K562 (cell line): ENCODE measurements at regions not wholly inside any gene's neighbourhood (a gene's known extent, or its start where the extent isn't known, plus 50 kb on each side); places are given as distances from the start of the nearest gene placed in this dataset.
A peak's percentile ranks its signal among the peaks of the same experiment; 100 is the strongest.

Source experiments
- ATAC-seq: fragments of 200-7000 bp; cut with Tn5 transposase; 3 replicates; pipeline ENCODE4 v1.9.1; 2020; ENCODE audit warnings: moderate library complexity
- BruUV-seq: library from RNA; stranded (reverse); fragments of 400-500 nt; replicated peaks from 2 replicates; lab custom pipeline; 2021; lab: Mats Ljungman, UMichigan
- CTCF ChIA-PET: fragments of 300-600 bp; formaldehyde crosslinking; extraction: SDS; loops from one replicate; lab custom pipeline; 2021; ENCODE audit warnings: low intra/inter-chr PET ratio; lab: Yijun Ruan, JAX
- POLR2A ChIA-PET: fragments of 300-600, 350-650 bp; sonication (Branson Sonifier 250); formaldehyde crosslinking; extraction: SDS; loops from one replicate; lab custom pipeline; 2021; ENCODE audit warnings: antibody characterized with exemption, inconsistent platforms; lab: Yijun Ruan, JAX
- DNase-seq, 4 experiments: peaks; one replicate each; pipeline versions ENCODE4 v3.0.0 to v3.0.0-alpha.2; 2011 to 2018; ENCODE audit warnings: low spot score in 3 of 4, mixed read lengths in 3 of 4; ENCODE audit errors: extremely low read depth in 1 of 4
- FAIRE-seq: peaks from 2 replicates; lab custom pipeline; 2011; peaks lifted over from hg19 to GRCh38; lab: Jason Lieb, UNC
- H2AFZ ChIP-seq: 2 replicates; pipeline ENCODE4 v1.6.0; 2011; ENCODE audit warnings: low read depth, low read length, control low read depth, inconsistent platforms
- H3K27ac ChIP-seq: fragments of 200-600 bp; 3 replicates; pipeline ENCODE4 v1.8.0; 2011; ENCODE audit warnings: low read depth, mild to moderate bottlenecking, control low read depth, inconsistent platforms, low read length, moderate library complexity, mixed read lengths; ENCODE audit errors: extremely low read depth
- H3K27me3 ChIP-seq, 2 experiments: fragments of 300-600 bp in 1 of 2; 2 replicates in 1 of 2; 3 replicates in 1 of 2; pipeline versions ENCODE4 v1.6.0 to v1.8.0; 2011; ENCODE audit warnings: inconsistent platforms in 2 of 2, low read length in 2 of 2, mild to moderate bottlenecking in 1 of 2, mixed read lengths in 1 of 2, moderate library complexity in 1 of 2; ENCODE audit not compliant: control insufficient read depth in 2 of 2, insufficient read depth in 2 of 2
- H3K36me3 ChIP-seq: fragments of 300-600 bp; 3 replicates; pipeline ENCODE4 v1.8.0; 2011; ENCODE audit warnings: mild to moderate bottlenecking, low read length, inconsistent platforms; ENCODE audit not compliant: control insufficient read depth, insufficient read depth
- H3K4me1 ChIP-seq, 2 experiments: fragments of 200-600 bp in 1 of 2; replicated peaks in 1 of 2; 2 replicates in 1 of 2; 3 replicates in 1 of 2; pipeline versions ENCODE4 v1.5.1 to v1.8.0; 2011; ENCODE audit warnings: inconsistent platforms in 2 of 2, low read length in 2 of 2, mild to moderate bottlenecking in 1 of 2, mixed read lengths in 1 of 2, moderate library complexity in 1 of 2; ENCODE audit not compliant: control insufficient read depth in 2 of 2, insufficient read depth in 2 of 2
- H3K4me2 ChIP-seq: 2 replicates; pipeline ENCODE4 v1.6.1; 2011; ENCODE audit warnings: low read length, control low read depth, inconsistent platforms, mixed read lengths; ENCODE audit not compliant: insufficient read depth
- H3K4me3 ChIP-seq: fragments of 200-600 bp; sonication (generic), shearing (Covaris generic); 2 replicates; pipeline ENCODE4 v1.5.1; 2016; ENCODE audit warnings: control low read depth, inconsistent platforms
- H3K79me2 ChIP-seq: fragments of 200-600 bp; 3 replicates; pipeline ENCODE4 v1.8.0; 2011; ENCODE audit warnings: low read length, inconsistent platforms; ENCODE audit not compliant: control insufficient read depth, insufficient read depth
- H3K9ac ChIP-seq, 2 experiments: 2 replicates each; pipeline versions ENCODE4 v1.6.0 to v1.6.1; 2011; ENCODE audit warnings: low read depth in 2 of 2, low read length in 2 of 2, control low read depth in 1 of 2, inconsistent platforms in 1 of 2, mild to moderate bottlenecking in 1 of 2, mixed read lengths in 1 of 2; ENCODE audit not compliant: insufficient read depth in 1 of 2
- H3K9me1 ChIP-seq: one replicate; pipeline ENCODE4 v1.6.0; 2011; ENCODE audit warnings: inconsistent platforms, mild to moderate bottlenecking, low read length, moderate library complexity; ENCODE audit not compliant: control insufficient read depth, insufficient read depth
- H3K9me3 ChIP-seq: replicated peaks from 2 replicates; pipeline ENCODE4 v1.5.1; 2011; ENCODE audit warnings: low read depth, low read length, inconsistent platforms; ENCODE audit not compliant: control insufficient read depth, insufficient read depth
- H4K20me1 ChIP-seq: replicated peaks from 2 replicates; pipeline ENCODE4 v1.6.1; 2011; ENCODE audit warnings: low read length, inconsistent platforms, mixed read lengths; ENCODE audit not compliant: control insufficient read depth, insufficient read depth
- BMI1 ChIP-seq: fragments of 150-350 bp; IDR thresholded peaks from 2 replicates; pipeline ENCODE4 v1.6.1; 2014; ENCODE audit warnings: low read length
- C11orf30 ChIP-seq: fragments of 450-650 bp; IDR thresholded peaks from 2 replicates; pipeline ENCODE4 v1.6.1; 2016; ENCODE audit warnings: low read depth, mild to moderate bottlenecking
- DACH1 ChIP-seq: fragments of 450-650 bp; IDR thresholded peaks from 2 replicates; pipeline ENCODE4 v1.6.1; 2018; ENCODE audit not compliant: partially characterized antibody
- EGR1 ChIP-seq: fragments of 450-650 bp; conservative IDR thresholded peaks from 2 replicates; pipeline ENCODE4 v1.6.1; 2017; ENCODE audit warnings: mild to moderate bottlenecking
- HMGN3 ChIP-seq: IDR thresholded peaks from 2 replicates; pipeline ENCODE4 v1.6.1; 2011; ENCODE audit warnings: borderline replicate concordance, low read depth, mild to moderate bottlenecking, mixed read lengths, low read length; ENCODE audit not compliant: insufficient read length; ENCODE audit errors: extremely low read depth
- KDM2B ChIP-seq: fragments of 250-450 bp; sonication (Bioruptor Pico); IDR thresholded peaks from 2 replicates; pipeline ENCODE4 v1.8.0; 2021; ENCODE audit warnings: mild to moderate bottlenecking, moderate library complexity
- KLF1 ChIP-seq: fragments of 450-650 bp; IDR thresholded peaks from 2 replicates; pipeline ENCODE4 v1.6.1; 2016; ENCODE audit warnings: missing genetic modification characterization, missing compliant biosample characterization
- L3MBTL2 ChIP-seq: fragments of 450-650 bp; IDR thresholded peaks from 2 replicates; pipeline ENCODE4 v1.6.1; 2016; ENCODE audit warnings: mild to moderate bottlenecking, moderate library complexity
- NR2C2 ChIP-seq, 2 experiments: fragments of 200-800 bp in 1 of 2; sonication (Bioruptor generic) in 1 of 2; sonication (generic) in 1 of 2; formaldehyde crosslinking in 1 of 2; IDR thresholded peaks; 2 replicates each; pipeline versions ENCODE4 v1.6.1 to v1.8.0; 2016 to 2022; ENCODE audit warnings: mild to moderate bottlenecking in 1 of 2, missing compliant biosample characterization in 1 of 2, missing genetic modification characterization in 1 of 2, missing genetic modification reagents in 1 of 2
- RAD51 ChIP-seq: fragments of 450-650 bp; IDR thresholded peaks from 2 replicates; pipeline ENCODE4 v1.7.1; 2016; ENCODE audit warnings: low read depth, mild to moderate bottlenecking, borderline replicate concordance
- RBM25 ChIP-seq: fragments of 200-400 bp; formaldehyde crosslinking; IDR thresholded peaks from 2 replicates; pipeline ENCODE4 v1.6.1; 2018; ENCODE audit warnings: low read length, low read depth, moderate library complexity; ENCODE audit not compliant: severe bottlenecking
- STAT5A ChIP-seq: IDR thresholded peaks from 2 replicates; pipeline ENCODE4 v1.6.1; 2012; ENCODE audit warnings: low read length, inconsistent platforms, borderline replicate concordance
- U2AF1 ChIP-seq: fragments of 200-400 bp; formaldehyde crosslinking; optimal IDR thresholded peaks from 2 replicates; pipeline ENCODE3; 2017; ENCODE audit warnings: mild to moderate bottlenecking, low read depth, low read length, moderate library complexity
- USF2 ChIP-seq: sonication (generic); formaldehyde crosslinking; IDR thresholded peaks from 2 replicates; pipeline ENCODE4 v1.5.0; 2020; ENCODE audit warnings: missing genetic modification reagents
- WGBS: fragments of 100-300 bp; shearing (Covaris generic); methylation state at CpG from one replicate; pipeline ENCODE4 v1.1.6; 2016; ENCODE audit warnings: low coverage, mixed read lengths; ENCODE audit not compliant: insufficient coverage; ENCODE audit errors: missing lambda C conversion rate; 5-methylcytosine and 5-hydroxymethylcytosine counted together
- in situ Hi-C: fragments of 300-500 bp; cut with MboI; formaldehyde crosslinking; loops from 4 replicates; pipeline ENCODE4 v1.15.0; 2018; ENCODE audit warnings: inconsistent platforms, mixed read lengths
- intact Hi-C: fragments of 100-400 bp; cut with micrococcal nuclease; formaldehyde crosslinking; loops from 2 replicates; pipeline ENCODE4 v1.14.2; 2022
- TF ChIP-seq, protein P1 (sequence below): sonication (generic); formaldehyde crosslinking; IDR thresholded peaks from 2 replicates; pipeline ENCODE4 v1.8.1; 2023; ENCODE audit warnings: missing genetic modification reagents, mild to moderate bottlenecking, borderline replicate concordance
- TF ChIP-seq, protein P2 (sequence below): fragments of 250-450 bp; sonication (Bioruptor Pico); IDR thresholded peaks from 2 replicates; pipeline ENCODE4 v1.4.0; 2020; ENCODE audit warnings: mild to moderate bottlenecking

DNA sequence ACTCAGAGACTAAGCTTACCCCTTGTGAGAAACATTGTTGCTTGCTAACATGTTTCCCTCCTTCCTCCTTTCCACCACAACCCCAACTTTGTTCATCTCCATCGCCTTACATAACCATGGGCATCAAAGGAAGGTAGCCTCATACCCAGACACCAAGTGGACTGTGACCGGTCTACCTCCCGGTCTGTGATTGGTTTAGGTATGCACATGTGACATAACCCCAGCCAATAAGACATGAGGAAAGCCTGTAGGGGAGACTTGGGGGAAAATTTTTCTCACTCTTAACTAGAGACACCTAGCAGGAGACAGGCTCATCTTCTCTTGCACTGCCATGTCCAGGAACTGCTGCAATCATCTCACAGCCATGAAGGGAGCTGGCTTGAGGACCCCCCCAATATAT is 120.7 kb downstream of the CDC7 start:
- Histone ChIP-seq H3K4me2 (no peak overlapping the region), H3K4me3 (no peak overlapping the region), H3K4me1 (no peaks in the 10 kb centered on the region), H3K27me3 (no peaks in the 10 kb centered on the region), H3K27ac (no peak overlapping the region), H2AFZ (0 out of 2 replicates have a peak overlapping the region, but pooled peaks have one; percentile 28), H3K79me2 (no peaks in the 10 kb centered on the region), H3K9me1 (no peaks in the 10 kb centered on the region), H3K9me3 (no peaks in the 10 kb centered on the region), H3K36me3 (no peaks in the 10 kb centered on the region), H4K20me1 (no peaks in the 10 kb centered on the region), H3K9ac (no peak overlapping the region)
- no TSS peak for BruUV-seq
- ChIA-PET POLR2A (interaction anchor here (0.6 to 1.0 kb wide), 2 partner anchors 13 to 108 kb away, joined by 3 read pairs; no protein-coding TSS in a partner anchor), CTCF (no interaction called here)
- in situ Hi-C loops = no loop called here
- ATAC-seq = peak; percentile 69
- DNase-seq = no peak
- intact Hi-C loops = no loop called here
- WGBS = 52% methylated on average over 3 of the region's 3 CpGs
- no peak for FAIRE-seq
- no peak for TF ChIP-seq HMGN3
- TF ChIP-seq, protein P1, sequence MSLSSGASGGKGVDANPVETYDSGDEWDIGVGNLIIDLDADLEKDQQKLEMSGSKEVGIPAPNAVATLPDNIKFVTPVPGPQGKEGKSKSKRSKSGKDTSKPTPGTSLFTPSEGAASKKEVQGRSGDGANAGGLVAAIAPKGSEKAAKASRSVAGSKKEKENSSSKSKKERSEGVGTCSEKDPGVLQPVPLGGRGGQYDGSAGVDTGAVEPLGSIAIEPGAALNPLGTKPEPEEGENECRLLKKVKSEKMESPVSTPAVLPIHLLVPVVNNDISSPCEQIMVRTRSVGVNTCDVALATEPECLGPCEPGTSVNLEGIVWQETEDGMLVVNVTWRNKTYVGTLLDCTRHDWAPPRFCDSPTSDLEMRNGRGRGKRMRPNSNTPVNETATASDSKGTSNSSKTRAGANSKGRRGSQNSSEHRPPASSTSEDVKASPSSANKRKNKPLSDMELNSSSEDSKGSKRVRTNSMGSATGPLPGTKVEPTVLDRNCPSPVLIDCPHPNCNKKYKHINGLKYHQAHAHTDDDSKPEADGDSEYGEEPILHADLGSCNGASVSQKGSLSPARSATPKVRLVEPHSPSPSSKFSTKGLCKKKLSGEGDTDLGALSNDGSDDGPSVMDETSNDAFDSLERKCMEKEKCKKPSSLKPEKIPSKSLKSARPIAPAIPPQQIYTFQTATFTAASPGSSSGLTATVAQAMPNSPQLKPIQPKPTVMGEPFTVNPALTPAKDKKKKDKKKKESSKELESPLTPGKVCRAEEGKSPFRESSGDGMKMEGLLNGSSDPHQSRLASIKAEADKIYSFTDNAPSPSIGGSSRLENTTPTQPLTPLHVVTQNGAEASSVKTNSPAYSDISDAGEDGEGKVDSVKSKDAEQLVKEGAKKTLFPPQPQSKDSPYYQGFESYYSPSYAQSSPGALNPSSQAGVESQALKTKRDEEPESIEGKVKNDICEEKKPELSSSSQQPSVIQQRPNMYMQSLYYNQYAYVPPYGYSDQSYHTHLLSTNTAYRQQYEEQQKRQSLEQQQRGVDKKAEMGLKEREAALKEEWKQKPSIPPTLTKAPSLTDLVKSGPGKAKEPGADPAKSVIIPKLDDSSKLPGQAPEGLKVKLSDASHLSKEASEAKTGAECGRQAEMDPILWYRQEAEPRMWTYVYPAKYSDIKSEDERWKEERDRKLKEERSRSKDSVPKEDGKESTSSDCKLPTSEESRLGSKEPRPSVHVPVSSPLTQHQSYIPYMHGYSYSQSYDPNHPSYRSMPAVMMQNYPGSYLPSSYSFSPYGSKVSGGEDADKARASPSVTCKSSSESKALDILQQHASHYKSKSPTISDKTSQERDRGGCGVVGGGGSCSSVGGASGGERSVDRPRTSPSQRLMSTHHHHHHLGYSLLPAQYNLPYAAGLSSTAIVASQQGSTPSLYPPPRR (CRISPR knock-in tag) = no peak
- peak; percentile 24 for TF ChIP-seq RBM25
- no peak for TF ChIP-seq NR2C2 (CRISPR knock-in tag; IDR thresholded peaks at IDR 0.05)
- no peak for TF ChIP-seq NR2C2 (tag; IDR thresholded peaks at IDR 0.05)
- TF ChIP-seq L3MBTL2 = peak; percentile 40; the same call in 1 of the 2 replicates
- peak; percentile 71 for TF ChIP-seq RAD51
- TF ChIP-seq C11orf30 = no peak
- TF ChIP-seq U2AF1 = no peak
- TF ChIP-seq STAT5A = no peak
- TF ChIP-seq BMI1 = no peak
- TF ChIP-seq, protein P2, sequence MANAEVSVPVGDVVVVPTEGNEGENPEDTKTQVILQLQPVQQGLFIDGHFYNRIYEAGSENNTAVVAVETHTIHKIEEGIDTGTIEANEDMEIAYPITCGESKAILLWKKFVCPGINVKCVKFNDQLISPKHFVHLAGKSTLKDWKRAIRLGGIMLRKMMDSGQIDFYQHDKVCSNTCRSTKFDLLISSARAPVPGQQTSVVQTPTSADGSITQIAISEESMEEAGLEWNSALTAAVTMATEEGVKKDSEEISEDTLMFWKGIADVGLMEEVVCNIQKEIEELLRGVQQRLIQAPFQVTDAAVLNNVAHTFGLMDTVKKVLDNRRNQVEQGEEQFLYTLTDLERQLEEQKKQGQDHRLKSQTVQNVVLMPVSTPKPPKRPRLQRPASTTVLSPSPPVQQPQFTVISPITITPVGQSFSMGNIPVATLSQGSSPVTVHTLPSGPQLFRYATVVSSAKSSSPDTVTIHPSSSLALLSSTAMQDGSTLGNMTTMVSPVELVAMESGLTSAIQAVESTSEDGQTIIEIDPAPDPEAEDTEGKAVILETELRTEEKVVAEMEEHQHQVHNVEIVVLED = no peak
- no peak for TF ChIP-seq DACH1
- TF ChIP-seq KLF1 (tag) = no peak
- no peak for TF ChIP-seq KDM2B
- TF ChIP-seq USF2 (CRISPR knock-in tag) = peak; percentile 85
- no peak for TF ChIP-seq EGR1
